WI38 (cell line): ENCODE measurements at regions not wholly inside any gene's neighbourhood (a gene's known extent, or its start where the extent isn't known, plus 50 kb on each side); places are given as distances from the start of the nearest gene placed in this dataset.

ENCODE experiments used
- H3K4me3 ChIP-seq: 2 replicates; pipeline ENCODE4 v1.5.1; 2011; ENCODE audit warnings: low read depth, mild to moderate bottlenecking, control low read depth, low read length
- CTCF ChIP-seq: IDR thresholded peaks from 2 replicates; pipeline ENCODE4 v1.5.1; 2012; ENCODE audit warnings: low read depth, mild to moderate bottlenecking, control low read depth, low read length

DNA sequence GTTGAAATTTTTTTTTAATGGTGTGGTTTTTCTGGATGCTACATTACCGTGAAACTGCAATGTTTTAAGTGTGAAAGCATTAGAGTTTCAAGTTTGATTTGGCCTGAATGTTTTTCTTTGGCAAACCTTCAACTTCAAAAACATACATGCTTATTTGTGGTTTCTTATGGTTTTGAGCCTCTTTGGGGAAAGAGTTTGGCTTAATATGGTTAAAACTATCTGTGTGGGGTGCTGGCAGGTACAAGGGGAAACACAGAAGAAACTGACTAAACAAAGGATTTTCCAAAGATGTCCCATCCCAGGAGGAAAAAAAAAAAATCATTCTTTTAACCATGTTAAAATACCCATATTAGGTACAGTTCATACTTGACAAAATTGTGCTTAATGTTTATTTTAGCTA is 121.1 kb downstream of the HGF start:
- TF ChIP-seq CTCF, result no peak
- H3K4me3 ChIP-seq, result no peak overlapping the region

GRCh38 chr7:81645435-81645834 is 124.4 kb downstream of the HGF start:
- no peak overlapping the region for H3K4me3 ChIP-seq
- no peak for TF ChIP-seq CTCF

- no peak overlapping the region for H3K4me3 ChIP-seq
- no peak for TF ChIP-seq CTCF
Observed at GRCh38 chr7:81641873-81642272, 128.0 kb downstream of the HGF start.

DNA sequence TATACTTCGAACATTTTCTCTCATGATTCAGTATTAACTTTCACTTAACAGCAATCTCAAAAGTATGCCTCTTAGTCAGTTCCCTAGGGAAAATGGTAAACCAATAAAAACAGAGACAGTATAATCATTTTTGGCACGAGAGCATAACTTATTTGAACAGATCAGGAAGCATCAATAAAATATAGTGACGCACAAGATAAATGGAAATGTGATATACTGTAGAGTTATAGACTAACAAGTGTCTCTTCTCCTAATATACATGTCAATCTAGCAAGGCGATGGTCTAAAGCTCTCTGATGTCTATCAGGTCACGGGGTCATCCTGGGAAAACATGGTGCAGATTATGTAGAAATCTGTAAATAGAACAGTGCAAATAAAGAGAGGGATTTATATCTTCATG is 131.6 kb downstream of the HGF start:
- no peak overlapping the region for H3K4me3 ChIP-seq

DNA sequence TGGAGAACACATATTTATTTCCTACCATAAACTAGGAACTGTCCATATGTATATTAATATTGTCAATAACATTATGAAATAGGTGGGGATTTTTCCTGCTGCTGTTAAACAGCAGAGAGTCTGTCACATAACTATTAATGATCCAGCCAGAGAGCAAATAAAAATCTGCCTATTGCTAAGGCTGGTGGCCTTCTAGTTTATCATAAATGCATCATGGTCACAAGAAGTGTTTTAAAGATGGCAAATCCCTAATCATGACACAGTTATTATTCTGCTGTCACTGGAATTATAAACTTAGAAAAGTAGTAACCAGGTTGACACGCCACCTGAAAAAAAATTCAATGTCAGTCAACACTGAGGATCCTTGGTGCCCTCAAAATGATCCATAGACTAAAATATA is 132.3 kb downstream of the HGF start:
- H3K4me3 ChIP-seq, result no peak overlapping the region

More for the DNA sequence above, 131.6 kb downstream of the HGF start:
- TF ChIP-seq CTCF, result no peak

GRCh38 chr7:81632418-81632817 is 137.4 kb downstream of the HGF start:
- TF ChIP-seq CTCF, result no peak
- H3K4me3 ChIP-seq, result no peak overlapping the region

More for the DNA sequence above, 132.3 kb downstream of the HGF start:
- TF ChIP-seq CTCF, result no peak

DNA sequence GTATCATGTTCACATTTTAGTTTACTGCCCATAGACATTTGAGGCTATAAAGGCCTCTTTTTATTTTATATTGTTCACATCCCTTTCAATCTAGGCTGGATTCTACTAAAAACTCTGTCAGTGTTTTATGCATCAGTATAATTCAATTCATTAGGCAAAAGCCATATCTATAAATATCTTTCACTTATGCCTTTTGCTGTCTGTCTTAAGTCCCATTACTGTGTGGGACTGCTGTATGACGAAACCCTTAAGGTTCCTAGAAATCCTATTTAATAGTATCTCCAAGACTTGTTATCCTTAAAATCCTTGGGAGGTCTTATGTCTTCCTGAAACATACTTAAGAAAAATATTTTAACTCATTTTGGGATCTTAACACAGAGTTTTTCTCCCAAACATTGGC is 139.2 kb downstream of the HGF start:
- no peak for TF ChIP-seq CTCF
- H3K4me3 ChIP-seq, result no peak overlapping the region

DNA sequence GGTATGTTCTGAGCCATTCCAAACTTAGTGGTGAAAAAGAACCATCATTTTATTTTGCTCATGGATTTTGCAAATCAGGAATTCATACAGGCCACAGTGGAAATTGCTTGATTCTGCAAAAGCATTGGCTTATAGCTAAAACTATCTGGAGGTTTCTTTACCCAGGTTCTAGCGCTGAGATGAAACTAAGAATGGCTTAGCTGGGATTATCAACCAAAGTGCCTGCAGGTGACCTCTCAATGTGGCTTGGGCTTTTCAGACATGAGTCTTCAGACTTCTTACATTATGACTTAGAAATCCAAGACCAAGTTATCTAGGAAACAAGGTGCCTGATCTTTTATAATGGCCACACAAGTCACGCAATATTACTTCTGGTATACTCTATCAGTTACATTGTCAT is 140.1 kb downstream of the HGF start:
- TF ChIP-seq CTCF, result no peak
- H3K4me3 ChIP-seq, result no peak overlapping the region
